ENCODE measurements at regions not wholly inside any gene's neighbourhood (a gene's known extent, or its start where the extent isn't known, plus 50 kb on each side); places are given as distances from the start of the nearest gene placed in this dataset.

- TF ChIP-seq POLR2A (IDR thresholded peaks at IDR 0.05) (no peak), CTCF (IDR thresholded peaks at IDR 0.05) (no peak)
Observed at GRCh38 chr2:120503206-120503792, 157.4 kb downstream of the INHBB start.
